ENCODE measurements at regions not wholly inside any gene's neighbourhood (a gene's known extent, or its start where the extent isn't known, plus 50 kb on each side); places are given as distances from the start of the nearest gene placed in this dataset.

- Mint-ChIP-seq H3K27ac (no peak overlapping the region), H3K27me3 (ENCODE audit: low read depth) (peaks cover 41% of the 10 kb centered on the region), H3K36me3 (no peaks in the 10 kb centered on the region), H3K4me3 (no peak overlapping the region), H3K4me1 (peaks cover 22% of the 10 kb centered on the region), H3K9me3 (no peaks in the 10 kb centered on the region)
- TF ChIP-seq CTCF (IDR thresholded peaks at IDR 0.05; ENCODE audit: unreplicated experiment): no peak
- no peak for DNase-seq (ENCODE audit: low spot score in 2 of 2, unreplicated experiment in 2 of 2)
These were observed 122.4 kb downstream of the IRX2 start for GRCh38 chr5:2629045-2629444.

- DNase-seq (ENCODE audit: low spot score in 2 of 2, unreplicated experiment in 2 of 2): no peak
- Mint-ChIP-seq H3K4me1 (peaks cover 22% of the 10 kb centered on the region), H3K27ac (no peak overlapping the region), H3K27me3 (ENCODE audit: low read depth) (peaks cover 41% of the 10 kb centered on the region), H3K4me3 (no peak overlapping the region), H3K9me3 (no peaks in the 10 kb centered on the region), H3K36me3 (no peaks in the 10 kb centered on the region)
- TF ChIP-seq CTCF (IDR thresholded peaks at IDR 0.05; ENCODE audit: unreplicated experiment): no peak
These were observed 123.6 kb downstream of the IRX2 start for GRCh38 chr5:2627867-2628266.

GRCh38 chr5:2626572-2626971 lies 124.9 kb downstream of the IRX2 start:
- Mint-ChIP-seq H3K27me3 (ENCODE audit: low read depth) (peaks cover 50% of the 10 kb centered on the region), H3K27ac (no peak overlapping the region), H3K4me3 (no peak overlapping the region), H3K9me3 (no peaks in the 10 kb centered on the region), H3K4me1 (peaks cover 18% of the 10 kb centered on the region), H3K36me3 (no peaks in the 10 kb centered on the region)
- no peak for TF ChIP-seq CTCF (IDR thresholded peaks at IDR 0.05; ENCODE audit: unreplicated experiment)
- no peak for DNase-seq (ENCODE audit: low spot score in 2 of 2, unreplicated experiment in 2 of 2)

- TF ChIP-seq CTCF (IDR thresholded peaks at IDR 0.05; ENCODE audit: unreplicated experiment): no peak
- Mint-ChIP-seq H3K27me3 (ENCODE audit: low read depth) (peaks cover 57% of the 10 kb centered on the region), H3K9me3 (no peaks in the 10 kb centered on the region)
These were observed 128.6 kb downstream of the IRX2 start for GRCh38 chr5:2622866-2623265.

DNA sequence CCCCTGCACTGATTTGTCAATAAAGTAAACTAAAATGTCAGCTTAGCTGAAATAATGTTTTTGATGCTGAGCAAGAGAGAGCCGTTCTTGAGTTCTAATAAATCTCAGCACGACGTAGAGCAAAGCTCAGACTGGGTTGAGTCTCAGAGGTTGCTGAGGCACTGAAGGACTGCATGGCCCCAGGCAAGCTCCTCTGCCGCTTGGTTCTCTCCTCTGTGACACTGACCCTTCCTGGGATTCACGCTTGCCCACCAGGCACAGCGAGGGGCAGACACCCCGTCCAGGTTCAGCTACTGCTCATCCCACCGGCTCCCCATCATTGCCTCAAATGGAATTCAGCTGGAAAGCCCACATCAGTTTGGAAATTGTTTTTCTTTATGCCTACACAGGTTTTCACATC lies 129.8 kb downstream of the IRX2 start:
- Mint-ChIP-seq H3K9me3 (no peaks in the 10 kb centered on the region), H3K4me3 (no peak overlapping the region), H3K36me3 (no peaks in the 10 kb centered on the region), H3K27ac (no peak overlapping the region), H3K4me1 (peaks cover 8% of the 10 kb centered on the region), H3K27me3 (ENCODE audit: low read depth) (peaks cover 49% of the 10 kb centered on the region)
- no peak for DNase-seq (ENCODE audit: low spot score in 2 of 2, unreplicated experiment in 2 of 2)
- no peak for TF ChIP-seq CTCF (IDR thresholded peaks at IDR 0.05; ENCODE audit: unreplicated experiment)

More at GRCh38 chr5:2622866-2623265, 128.6 kb downstream of the IRX2 start:
- H3K4me3 Mint-ChIP-seq: no peak overlapping the region
- DNase-seq (ENCODE audit: low spot score in 2 of 2, unreplicated experiment in 2 of 2): no peak
- H3K27ac Mint-ChIP-seq: no peak overlapping the region
- H3K36me3 Mint-ChIP-seq: no peaks in the 10 kb centered on the region
- peaks cover 5% of the 10 kb centered on the region for H3K4me1 Mint-ChIP-seq

DNA sequence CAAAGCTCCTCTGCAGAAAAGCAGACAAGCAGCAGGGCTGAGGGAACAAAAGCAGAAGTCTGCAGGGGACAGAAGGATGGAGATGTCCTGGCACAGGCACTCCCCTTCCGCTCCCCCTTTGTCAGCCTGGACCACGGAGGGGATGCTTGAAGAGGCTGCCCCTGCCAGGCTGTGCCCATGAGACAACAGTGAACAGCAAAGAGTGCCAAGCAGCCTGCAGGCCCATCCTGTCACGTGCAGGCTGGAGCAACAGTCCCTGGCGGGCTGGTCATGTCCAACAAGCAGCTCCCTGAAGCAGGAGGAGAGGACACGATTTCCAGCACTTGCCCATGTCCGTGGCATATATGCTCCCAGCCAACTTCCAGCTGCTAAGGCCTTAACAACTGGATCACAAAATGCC lies 132.3 kb downstream of the IRX2 start:
- Mint-ChIP-seq H3K4me3 (no peak overlapping the region), H3K4me1 (peaks cover 3% of the 10 kb centered on the region), H3K27me3 (ENCODE audit: low read depth) (peaks cover 45% of the 10 kb centered on the region), H3K9me3 (peaks cover 11% of the 10 kb centered on the region), H3K36me3 (no peaks in the 10 kb centered on the region), H3K27ac (no peak overlapping the region)
- TF ChIP-seq CTCF (IDR thresholded peaks at IDR 0.05; ENCODE audit: unreplicated experiment): no peak
- DNase-seq (ENCODE audit: low spot score in 2 of 2, unreplicated experiment in 2 of 2): no peak
